Middle frontal gyrus (tissue), 1 donor: ENCODE measurements at regions not wholly inside any gene's neighbourhood (a gene's known extent, or its start where the extent isn't known, plus 50 kb on each side); places are given as distances from the start of the nearest gene placed in this dataset.
"Not testable (repeated sequence)": the region's sequence is repeated elsewhere in the genome, so short reads cannot be mapped to it uniquely, and the experiment has no call there.

ENCODE experiments used
- DNase-seq: peaks from one replicate; pipeline ENCODE4 v3.0.0-alpha.2; 2015; ENCODE audit warnings: low spot score; ENCODE audit errors: extremely low spot score

GRCh38 chr6:150495126-150495525 lies 104.6 kb upstream of the PLEKHG1 start:
- no peak for DNase-seq

GRCh38 chr6:150496629-150497028 lies 103.1 kb upstream of the PLEKHG1 start:
- DNase-seq = no peak

GRCh38 chr6:150499882-150500312 lies 99.8 kb upstream of the PLEKHG1 start:
- DNase-seq = no peak

GRCh38 chr6:150500568-150500967 lies 99.1 kb upstream of the PLEKHG1 start:
- DNase-seq = not testable (repeated sequence)

- no peak for DNase-seq
Measured at GRCh38 chr6:150503041-150503440, 96.6 kb upstream of the PLEKHG1 start.

GRCh38 chr6:150503586-150504339 lies 95.9 kb upstream of the PLEKHG1 start:
- DNase-seq = no peak

- DNase-seq = not testable (repeated sequence)
Measured at GRCh38 chr6:150507361-150507760, 92.3 kb upstream of the PLEKHG1 start.

GRCh38 chr6:150510576-150510975 lies 89.1 kb upstream of the PLEKHG1 start:
- no peak for DNase-seq

- DNase-seq = no peak
Measured at GRCh38 chr6:150511313-150511712, 88.4 kb upstream of the PLEKHG1 start.

GRCh38 chr6:150514806-150515380 lies 84.8 kb upstream of the PLEKHG1 start:
- DNase-seq = no peak

GRCh38 chr6:150516199-150516598 lies 83.5 kb upstream of the PLEKHG1 start:
- DNase-seq = no peak

GRCh38 chr6:150517175-150517574 lies 82.5 kb upstream of the PLEKHG1 start:
- no peak for DNase-seq

GRCh38 chr6:150521482-150521881 lies 78.2 kb upstream of the PLEKHG1 start:
- DNase-seq = no peak

GRCh38 chr6:150523216-150523615 lies 76.5 kb upstream of the PLEKHG1 start:
- not testable (repeated sequence) for DNase-seq

- no peak for DNase-seq
Measured at GRCh38 chr6:150525300-150525699, 74.4 kb upstream of the PLEKHG1 start.

GRCh38 chr6:150527100-150527499 lies 72.6 kb upstream of the PLEKHG1 start:
- no peak for DNase-seq

GRCh38 chr6:150528648-150529285 lies 70.9 kb upstream of the PLEKHG1 start:
- no peak for DNase-seq

- no peak for DNase-seq
Measured at GRCh38 chr6:150529646-150530045, 70.0 kb upstream of the PLEKHG1 start.

- no peak for DNase-seq
Measured at GRCh38 chr6:150531957-150532356, 67.7 kb upstream of the PLEKHG1 start.

- DNase-seq = no peak
Measured at GRCh38 chr6:150534553-150534952, 65.1 kb upstream of the PLEKHG1 start.

- DNase-seq = no peak
Measured at GRCh38 chr6:150535151-150535804, 64.4 kb upstream of the PLEKHG1 start.

- DNase-seq = no peak
Measured at GRCh38 chr6:150535818-150536220, 63.9 kb upstream of the PLEKHG1 start.
